ENCODE measurements at regions not wholly inside any gene's neighbourhood (a gene's known extent, or its start where the extent isn't known, plus 50 kb on each side); places are given as distances from the start of the nearest gene placed in this dataset.

DNA sequence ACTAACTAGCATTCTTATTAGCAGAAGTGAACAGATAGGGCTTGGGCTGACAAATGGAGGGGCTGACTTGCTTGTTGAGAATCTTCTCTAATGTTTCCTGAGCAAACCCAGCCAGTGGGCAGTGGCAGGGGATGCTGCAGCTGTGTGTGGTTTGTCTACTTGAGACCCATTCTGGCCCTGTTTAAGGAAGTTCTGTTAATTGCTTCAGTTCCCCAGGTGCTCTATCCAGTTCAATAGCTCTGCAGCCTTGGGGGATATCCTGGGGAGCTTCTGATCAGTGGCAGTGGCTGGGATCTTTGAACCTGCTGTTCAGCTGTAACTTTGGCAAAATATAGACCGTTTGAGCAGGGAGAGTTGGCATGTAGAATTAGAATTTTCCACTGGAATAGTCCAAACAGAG lies 137.4 kb downstream of the ZNF326 start:
- DNase-seq: peak in 1 of 2 experiments; percentile 39

DNA sequence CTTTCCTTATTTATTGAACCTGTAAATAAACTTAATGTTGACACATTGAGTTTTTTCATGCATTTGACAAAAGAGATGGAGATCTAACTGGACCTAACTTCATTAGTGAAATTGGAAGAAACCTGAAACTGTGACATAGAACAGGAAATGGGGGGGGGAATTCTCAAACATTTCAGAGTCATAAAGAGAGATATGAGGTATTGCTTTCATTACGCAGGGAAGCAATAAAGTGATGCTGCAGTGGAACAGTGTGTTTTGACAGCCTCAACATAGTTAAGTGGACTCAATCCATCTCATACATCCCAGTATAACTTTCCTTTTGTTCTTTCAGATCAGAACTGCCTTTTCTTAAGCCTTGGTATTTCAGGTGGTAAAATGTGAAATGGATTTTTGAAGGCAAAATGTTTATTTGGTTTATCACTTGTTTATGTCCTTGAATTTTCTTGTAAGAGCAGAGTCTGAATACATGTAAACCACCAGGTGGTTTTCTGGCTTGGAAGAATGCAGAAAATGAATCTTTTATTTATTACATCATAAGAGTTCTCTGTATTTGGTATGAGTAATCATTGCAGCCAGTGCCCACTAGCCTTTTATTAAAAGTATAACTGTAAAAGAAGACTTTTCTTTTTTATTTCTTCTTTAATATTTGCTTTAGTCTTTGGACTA lies 132.5 kb downstream of the ZNF326 start:
- DNase-seq: no peak

DNA sequence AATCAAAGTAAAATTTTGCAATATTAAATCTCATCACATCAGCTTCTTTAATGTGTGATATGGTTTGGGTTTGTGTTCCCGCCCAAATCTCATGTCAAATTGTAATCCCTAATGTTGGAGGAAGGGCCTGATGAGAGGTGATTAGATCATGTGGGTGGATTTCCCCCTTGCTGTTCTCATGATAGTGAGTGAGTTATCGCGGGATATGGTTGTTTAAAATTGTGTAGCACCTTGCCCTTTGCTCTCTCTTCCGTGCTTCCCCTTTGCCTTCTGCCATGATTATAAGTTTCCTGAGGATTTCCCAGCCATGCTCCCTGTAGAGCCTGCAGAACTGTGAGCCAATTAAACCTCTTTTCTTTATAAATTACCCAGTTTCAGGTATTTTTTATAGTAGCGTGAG lies 131.9 kb downstream of the ZNF326 start:
- DNase-seq: no peak

DNA sequence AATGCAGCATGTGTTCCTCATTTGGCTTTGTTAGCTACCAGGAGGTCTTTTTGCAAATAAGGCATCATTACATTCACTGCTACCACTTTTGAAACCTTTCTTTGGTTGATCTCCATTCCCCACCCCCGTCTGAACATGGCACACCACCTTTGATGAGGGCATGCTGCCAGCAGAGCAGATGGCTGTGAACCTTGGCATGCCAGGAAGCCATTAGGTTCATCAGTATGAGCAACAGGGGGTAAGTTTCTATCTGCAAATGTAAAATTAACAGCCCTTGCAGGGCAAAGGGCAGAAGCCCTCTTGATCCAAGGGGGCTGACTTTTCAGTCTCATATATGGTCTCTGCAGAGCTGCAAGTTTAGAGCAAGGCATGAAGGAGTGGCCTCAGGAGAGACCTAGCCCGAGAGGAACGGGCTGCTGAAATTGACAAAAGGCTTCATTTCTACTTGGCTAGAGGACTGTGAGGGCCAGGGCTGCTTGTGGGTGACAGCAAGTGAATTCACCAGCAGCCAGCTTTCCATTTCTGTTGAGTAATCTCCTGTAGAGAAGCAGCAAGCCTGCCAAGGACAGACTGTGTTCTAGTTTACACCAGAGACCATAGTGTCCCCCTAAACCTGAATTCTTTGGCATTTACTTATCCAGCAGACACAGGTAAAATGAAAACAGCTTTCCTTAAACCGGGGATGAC lies 127.9 kb downstream of the ZNF326 start:
- peak; percentile 68 to 88 for DNase-seq

DNA sequence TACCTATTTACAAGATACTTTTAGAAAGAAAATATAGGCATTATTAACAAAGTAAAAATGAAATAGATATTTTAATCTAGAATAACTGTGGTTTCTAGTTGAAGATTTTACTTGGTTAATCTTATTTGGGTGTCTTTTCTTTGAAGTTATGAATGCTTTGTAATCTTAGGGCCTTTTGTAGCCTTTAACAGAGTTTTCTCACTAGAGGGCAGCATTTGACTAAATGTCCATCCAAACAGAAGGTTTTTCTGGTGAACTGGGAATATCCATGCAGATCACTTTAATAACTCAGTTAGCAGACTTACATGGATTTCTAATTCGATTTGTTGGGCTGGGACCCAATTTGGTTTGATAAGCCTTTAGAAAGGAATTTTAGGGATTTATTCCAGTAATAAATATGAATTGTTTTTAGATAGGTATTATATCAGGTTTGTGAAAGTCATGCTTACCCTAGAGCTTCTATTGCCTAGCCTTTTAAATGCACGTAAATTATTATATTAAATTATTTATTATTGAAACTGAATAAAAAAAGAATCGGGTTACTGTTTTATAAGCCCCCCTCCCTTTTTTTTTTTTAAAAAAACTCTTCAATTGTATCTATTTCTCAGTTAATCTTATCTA lies 119.7 kb downstream of the ZNF326 start:
- peak; percentile 39 to 67 for DNase-seq

DNA sequence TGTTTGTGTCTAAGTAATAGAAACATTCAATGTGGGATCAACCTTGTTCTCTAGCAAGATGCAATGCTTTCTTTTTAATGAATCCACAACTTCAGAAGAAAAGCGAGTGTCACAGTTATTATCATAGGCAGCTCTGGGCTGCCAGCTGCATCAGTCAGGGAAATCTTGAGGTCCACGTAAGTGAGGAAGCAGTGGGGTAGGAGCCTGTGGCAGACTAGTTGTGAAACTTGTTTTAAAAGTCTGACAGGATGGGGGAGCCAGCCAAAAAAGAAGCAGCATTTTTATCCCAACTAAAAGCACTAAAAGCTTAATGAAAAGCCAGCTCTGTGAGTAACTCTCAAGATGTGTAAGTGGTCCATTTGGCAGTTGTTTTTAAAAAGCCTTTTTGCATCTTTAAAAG lies 113.1 kb downstream of the ZNF326 start:
- no peak for DNase-seq

DNA sequence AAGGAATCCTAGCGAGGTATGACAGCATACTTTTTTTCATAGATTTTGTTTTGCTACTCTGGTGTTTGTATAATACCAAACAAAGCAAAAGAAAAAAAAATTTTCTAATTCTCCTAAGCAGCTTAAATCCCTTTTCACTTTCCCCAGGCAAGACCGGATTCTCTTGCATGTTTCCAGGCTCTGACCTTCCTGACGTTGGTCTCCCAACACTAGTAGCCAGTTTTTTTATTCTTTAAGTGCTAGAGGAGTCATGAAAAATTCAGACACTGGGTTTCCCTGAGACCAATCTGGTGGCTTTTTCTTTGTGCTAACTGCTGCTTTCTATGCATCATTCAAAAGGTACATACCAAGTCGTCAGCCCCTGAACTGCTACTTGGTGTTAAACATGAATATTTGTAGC lies 111.4 kb downstream of the ZNF326 start:
- DNase-seq: no peak

DNA sequence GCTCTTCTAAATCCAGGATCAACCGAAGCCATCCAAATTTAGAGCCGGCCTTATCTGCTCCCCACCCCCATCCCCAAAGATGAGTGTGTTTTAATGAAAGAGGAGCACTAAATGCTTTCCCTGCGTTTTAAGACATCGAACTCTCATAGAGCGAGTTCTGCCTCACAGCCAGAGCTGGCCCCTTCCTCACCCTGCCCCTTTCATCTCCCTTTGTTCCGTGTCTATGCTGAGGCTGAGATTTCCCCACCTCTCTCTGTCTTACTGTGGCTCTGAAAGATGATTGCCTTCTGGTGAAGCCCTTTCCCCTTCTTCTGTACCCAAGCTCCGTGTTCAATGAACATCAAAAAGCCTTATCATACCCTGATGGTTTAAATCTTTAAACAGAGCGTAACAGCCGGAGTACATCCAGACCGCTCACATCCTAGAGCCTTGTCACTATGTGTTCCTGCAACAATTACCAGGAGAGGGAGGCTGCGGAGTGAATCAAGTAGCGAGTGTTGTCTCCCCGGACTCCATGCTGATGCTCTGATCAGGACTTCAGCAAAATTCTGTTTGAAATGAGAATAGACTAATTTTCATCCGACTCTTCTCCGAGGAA lies 110.1 kb downstream of the ZNF326 start:
- no peak for DNase-seq

DNA sequence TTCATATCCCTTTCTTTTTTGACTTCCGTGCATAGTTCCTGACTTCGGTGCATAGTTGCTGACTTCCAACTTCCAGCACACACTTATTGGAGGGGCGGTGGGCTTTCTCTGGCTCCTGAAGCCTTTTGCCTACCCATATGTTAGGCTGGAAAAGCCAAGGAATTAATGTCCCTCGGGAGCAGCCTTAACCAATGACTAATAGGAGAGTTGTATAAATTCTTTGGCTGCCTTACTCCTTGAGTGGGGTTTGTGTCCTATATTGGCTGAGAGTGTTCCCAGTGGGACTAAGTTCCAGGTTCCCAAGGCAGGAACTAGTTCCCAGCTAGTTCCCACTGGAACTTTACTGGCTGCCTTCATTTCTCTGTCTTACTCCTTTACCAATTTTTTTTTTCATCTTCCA lies 105.7 kb downstream of the ZNF326 start:
- DNase-seq: no peak

DNA sequence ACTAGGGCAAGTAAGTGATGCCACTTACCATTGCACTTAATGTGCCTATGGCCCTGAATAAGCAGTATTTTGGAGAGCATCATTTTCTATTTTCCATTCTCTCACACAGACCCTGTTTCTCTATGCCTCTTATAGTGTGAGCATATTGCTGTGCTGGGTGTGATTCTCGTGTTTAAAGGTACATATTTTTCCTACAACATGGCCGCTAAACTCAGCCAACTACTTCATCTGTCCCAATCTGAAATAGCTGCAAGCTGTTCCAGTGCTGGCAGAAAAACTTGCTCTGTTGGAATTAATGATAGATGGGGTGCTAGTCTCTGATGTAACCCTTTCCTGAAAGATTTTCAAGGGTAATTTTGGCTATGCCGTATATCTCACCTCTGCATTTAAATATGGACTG lies 97.5 kb downstream of the ZNF326 start:
- no peak for DNase-seq

Measured in NCI-H2081 (cell line).